ENCODE measurements at regions not wholly inside any gene's neighbourhood (a gene's known extent, or its start where the extent isn't known, plus 50 kb on each side); places are given as distances from the start of the nearest gene placed in this dataset.

GRCh38 chr7:114830952-114831351 lies 90.9 kb upstream of the MDFIC start:
- TF ChIP-seq ZNF10 (tag by site-specific recombination; IDR thresholded peaks at IDR 0.05) = no peak
- no peak for TF ChIP-seq GLI4 (tag by site-specific recombination; IDR thresholded peaks at IDR 0.05)
- no peak for TF ChIP-seq ZNF660 (tag by site-specific recombination; IDR thresholded peaks at IDR 0.05)
- TF ChIP-seq ZNF707 (tag by site-specific recombination; IDR thresholded peaks at IDR 0.05) = no peak
- TF ChIP-seq ZNF426 (tag by site-specific recombination; IDR thresholded peaks at IDR 0.05) = no peak
- TF ChIP-seq ZNF791 (tag by site-specific recombination; IDR thresholded peaks at IDR 0.05) = no peak
- TF ChIP-seq ZNF777 (tag by site-specific recombination; IDR thresholded peaks at IDR 0.05; ENCODE audit: borderline replicate concordance) = no peak
- TF ChIP-seq YY1 (tag by site-specific recombination; IDR thresholded peaks at IDR 0.05) = no peak
- TF ChIP-seq SP3 (tag by site-specific recombination; IDR thresholded peaks at IDR 0.05) = no peak
- no peak for TF ChIP-seq TSHZ1 (tag by site-specific recombination; IDR thresholded peaks at IDR 0.05; ENCODE audit: borderline replicate concordance)
- TF ChIP-seq KLF7 (tag by site-specific recombination; IDR thresholded peaks at IDR 0.05; ENCODE audit: borderline replicate concordance) = no peak
- TF ChIP-seq HOXC10 (CRISPR knock-in tag; IDR thresholded peaks at IDR 0.05) = no peak
- Histone ChIP-seq H3K4me3 (ENCODE audit: low read depth, low read length) (no peak overlapping the region), H3K27ac (ENCODE audit: extremely low read depth, low read depth, low read length) (no peak overlapping the region), H3K9me3 (ENCODE audit: control insufficient read depth, insufficient read depth, low read depth, low read length) (no peaks in the 10 kb centered on the region), H3K4me1 (ENCODE audit: control insufficient read depth, insufficient read depth, low read length) (no peaks in the 10 kb centered on the region), H3K36me3 (ENCODE audit: control insufficient read depth in 2 of 2, insufficient read depth in 1 of 2, low read length in 2 of 2) (no peaks in the 10 kb centered on the region)
- ChIA-PET POLR2A (no interaction called here), CTCF (no interaction called here)

GRCh38 chr7:114832906-114833595 lies 88.8 kb upstream of the MDFIC start:
- CTCF ChIA-PET = no interaction called here
- H3K9me3 ChIP-seq (ENCODE audit: control insufficient read depth, insufficient read depth, low read depth, low read length) = no peaks in the 10 kb centered on the region

GRCh38 chr7:114835303-114835702 lies 86.6 kb upstream of the MDFIC start:
- Histone ChIP-seq H3K36me3 (ENCODE audit: control insufficient read depth in 2 of 2, insufficient read depth in 1 of 2, low read length in 2 of 2) (no peaks in the 10 kb centered on the region), H3K4me3 (ENCODE audit: low read depth, low read length) (no peak overlapping the region), H3K9me3 (ENCODE audit: control insufficient read depth, insufficient read depth, low read depth, low read length) (no peaks in the 10 kb centered on the region), H3K4me1 (ENCODE audit: control insufficient read depth, insufficient read depth, low read length) (no peaks in the 10 kb centered on the region), H3K27ac (ENCODE audit: extremely low read depth, low read depth, low read length) (no peak overlapping the region)
- CTCF ChIA-PET = no interaction called here
- POLR2A ChIA-PET = no interaction called here
- TF ChIP-seq ZSCAN5A (tag by site-specific recombination; IDR thresholded peaks at IDR 0.05) (no peak), OSR2 (tag by site-specific recombination; IDR thresholded peaks at IDR 0.05) (no peak), ZNF639 (tag by site-specific recombination; IDR thresholded peaks at IDR 0.05) (no peak), GLI2 (tag by site-specific recombination; IDR thresholded peaks at IDR 0.05; ENCODE audit: borderline replicate concordance, low read depth) (no peak), ZNF670 (tag by site-specific recombination; IDR thresholded peaks at IDR 0.05; ENCODE audit: low read depth) (no peak), ZNF18 (tag by site-specific recombination; IDR thresholded peaks at IDR 0.05) (no peak)

More at GRCh38 chr7:114832906-114833595, 88.8 kb upstream of the MDFIC start:
- POLR2A ChIA-PET = no interaction called here
- Histone ChIP-seq H3K4me1 (ENCODE audit: control insufficient read depth, insufficient read depth, low read length) (no peaks in the 10 kb centered on the region), H3K4me3 (ENCODE audit: low read depth, low read length) (no peak overlapping the region), H3K36me3 (ENCODE audit: control insufficient read depth in 2 of 2, insufficient read depth in 1 of 2, low read length in 2 of 2) (no peaks in the 10 kb centered on the region), H3K27ac (ENCODE audit: extremely low read depth, low read depth, low read length) (no peak overlapping the region)
- TF ChIP-seq ZBTB17 (tag by site-specific recombination; IDR thresholded peaks at IDR 0.05) (no peak), ZNF366 (tag by site-specific recombination; conservative IDR thresholded peaks at IDR 0.05) (no peak; the same call in 1 of the 2 replicates), ZNF548 (tag by site-specific recombination; IDR thresholded peaks at IDR 0.05) (no peak), ZNF23 (tag by site-specific recombination; IDR thresholded peaks at IDR 0.05; ENCODE audit: borderline replicate concordance) (no peak), ZFP41 (tag by site-specific recombination; IDR thresholded peaks at IDR 0.05; ENCODE audit: borderline replicate concordance) (no peak), ZNF121 (tag by site-specific recombination; IDR thresholded peaks at IDR 0.05) (no peak), BCL6B (tag by site-specific recombination; IDR thresholded peaks at IDR 0.05) (no peak), ZNF791 (tag by site-specific recombination; IDR thresholded peaks at IDR 0.05) (no peak)

Measured in HEK293 (cell line).